HG03175 (cell line): ENCODE measurements at regions not wholly inside any gene's neighbourhood (a gene's known extent, or its start where the extent isn't known, plus 50 kb on each side); places are given as distances from the start of the nearest gene placed in this dataset.

Experiments used
- ATAC-seq: cut with Tn5 transposase; IDR thresholded peaks from one replicate; pipeline ENCODE4 v1.9.1; 2021; ENCODE audit warnings: mild to moderate bottlenecking, moderate library complexity; ENCODE audit not compliant: unreplicated experiment

GRCh38 chr3:76582098-76582497 lies 457.8 kb upstream of the ROBO2 start:
- no peak for ATAC-seq

GRCh38 chr3:76582632-76583378 lies 457.1 kb upstream of the ROBO2 start:
- ATAC-seq: no peak

- ATAC-seq: no peak
Measured at GRCh38 chr3:76585794-76586392, 454.0 kb upstream of the ROBO2 start.

- no peak for ATAC-seq
Measured at GRCh38 chr3:76586471-76586870, 453.4 kb upstream of the ROBO2 start.

GRCh38 chr3:76610150-76610549 lies 429.7 kb upstream of the ROBO2 start:
- ATAC-seq: no peak

GRCh38 chr3:76615719-76616118 lies 424.2 kb upstream of the ROBO2 start:
- ATAC-seq: no peak

GRCh38 chr3:76624164-76624563 lies 415.7 kb upstream of the ROBO2 start:
- no peak for ATAC-seq

GRCh38 chr3:76627236-76627635 lies 412.7 kb upstream of the ROBO2 start:
- no peak for ATAC-seq

GRCh38 chr3:76631251-76631650 lies 408.6 kb upstream of the ROBO2 start:
- ATAC-seq: no peak

- ATAC-seq: no peak
Measured at GRCh38 chr3:76638006-76638405, 401.9 kb upstream of the ROBO2 start.

GRCh38 chr3:76643623-76644304 lies 396.1 kb upstream of the ROBO2 start:
- no peak for ATAC-seq

- ATAC-seq: no peak
Measured at GRCh38 chr3:76644305-76644675, 395.6 kb upstream of the ROBO2 start.

GRCh38 chr3:76645724-76646123 lies 394.2 kb upstream of the ROBO2 start:
- no peak for ATAC-seq

- ATAC-seq: no peak
Measured at GRCh38 chr3:76646921-76647562, 392.9 kb upstream of the ROBO2 start.

GRCh38 chr3:76651784-76652183 lies 388.1 kb upstream of the ROBO2 start:
- ATAC-seq: no peak

- ATAC-seq: no peak
Measured at GRCh38 chr3:76652524-76652923, 387.4 kb upstream of the ROBO2 start.

GRCh38 chr3:76653640-76654251 lies 386.2 kb upstream of the ROBO2 start:
- no peak for ATAC-seq

- ATAC-seq: no peak
Measured at GRCh38 chr3:76656531-76657070, 383.3 kb upstream of the ROBO2 start.

- no peak for ATAC-seq
Measured at GRCh38 chr3:76657909-76658308, 382.0 kb upstream of the ROBO2 start.

- no peak for ATAC-seq
Measured at GRCh38 chr3:76661527-76662250, 378.2 kb upstream of the ROBO2 start.
